Liver (tissue), 8 donors: ENCODE measurements at regions not wholly inside any gene's neighbourhood (a gene's known extent, or its start where the extent isn't known, plus 50 kb on each side); places are given as distances from the start of the nearest gene placed in this dataset.

Source experiments
- DNase-seq: peaks from one replicate; pipeline ENCODE4 v3.0.0-alpha.2; 2017; ENCODE audit warnings: low spot score
- H3K27ac ChIP-seq, 2 donors: one replicate each; pipeline ENCODE4 v1.7.0; 2013; ENCODE audit warnings: inconsistent platforms in 2 of 2, low read length in 2 of 2, control low read depth in 1 of 2, low read depth in 1 of 2, mild to moderate bottlenecking in 1 of 2
- H3K27me3 ChIP-seq, 4 donors: one replicate each; pipeline versions ENCODE4 v1.6.1 to v1.7.0; 2013; ENCODE audit warnings: low read length in 3 of 4, inconsistent platforms in 1 of 4, mild to moderate bottlenecking in 1 of 4, moderate library complexity in 1 of 4; ENCODE audit not compliant: control insufficient read depth in 4 of 4, insufficient read depth in 4 of 4
- H3K36me3 ChIP-seq, 4 donors: one replicate each; pipeline versions ENCODE4 v1.6.1 to v1.7.0; 2013; ENCODE audit warnings: low read length in 3 of 4, mild to moderate bottlenecking in 3 of 4, low read depth in 1 of 4, moderate library complexity in 1 of 4; ENCODE audit not compliant: control insufficient read depth in 4 of 4, insufficient read depth in 3 of 4
- H3K4me1 ChIP-seq, 4 donors: one replicate each; pipeline versions ENCODE4 v1.6.1 to v1.7.0; 2013; ENCODE audit warnings: low read length in 3 of 4, mild to moderate bottlenecking in 3 of 4, moderate library complexity in 1 of 4; ENCODE audit not compliant: control insufficient read depth in 4 of 4, insufficient read depth in 4 of 4
- H3K4me3 ChIP-seq, 3 donors: one replicate each; pipeline versions ENCODE4 v1.6.1 to v1.7.0; 2013; ENCODE audit warnings: low read length in 3 of 3, control low read depth in 1 of 3, low read depth in 1 of 3, mild to moderate bottlenecking in 1 of 3
- H3K9ac ChIP-seq, 2 donors: one replicate each; pipeline ENCODE4 v1.7.0; 2013; ENCODE audit warnings: low read length in 2 of 2, mild to moderate bottlenecking in 2 of 2, moderate library complexity in 2 of 2, control low read depth in 1 of 2, low read depth in 1 of 2
- H3K9me3 ChIP-seq, 4 donors: one replicate each; pipeline versions ENCODE4 v1.6.1 to v1.7.0; 2013; ENCODE audit warnings: low read length in 3 of 4; ENCODE audit not compliant: control insufficient read depth in 4 of 4
- EGR1 ChIP-seq, 2 donors: IDR thresholded peaks; 2 replicates each; pipeline ENCODE4 v1.6.1; 2016 to 2018; ENCODE audit warnings: antibody characterized with exemption in 2 of 2, low read depth in 2 of 2
- FOXA1 ChIP-seq: IDR thresholded peaks from 2 replicates; pipeline ENCODE4 v1.6.1; 2016; ENCODE audit warnings: antibody characterized with exemption
- GABPA ChIP-seq, 2 donors: IDR thresholded peaks in 1 of 2; conservative IDR thresholded peaks in 1 of 2; 2 replicates each; pipeline ENCODE4 v1.6.1; 2016; ENCODE audit warnings: antibody characterized with exemption in 2 of 2, mild to moderate bottlenecking in 1 of 2, moderate library complexity in 1 of 2
- HNF4A ChIP-seq, 2 donors: conservative IDR thresholded peaks; 2 replicates each; pipeline ENCODE4 v1.6.1; 2016; ENCODE audit warnings: antibody characterized with exemption in 2 of 2, mild to moderate bottlenecking in 2 of 2
- JUND ChIP-seq, 2 donors: IDR thresholded peaks; 2 replicates each; pipeline ENCODE4 v1.6.1; 2016; ENCODE audit warnings: antibody characterized with exemption in 2 of 2
- NR2F2 ChIP-seq: IDR thresholded peaks from 2 replicates; pipeline ENCODE4 v1.6.1; 2016; ENCODE audit warnings: antibody characterized with exemption
- RXRA ChIP-seq, 2 donors: IDR thresholded peaks; 2 replicates each; pipeline ENCODE4 v1.6.1; 2017 to 2018; ENCODE audit warnings: antibody characterized with exemption in 2 of 2, mild to moderate bottlenecking in 1 of 2
- SP1 ChIP-seq: IDR thresholded peaks from 2 replicates; pipeline ENCODE4 v1.6.1; 2018; ENCODE audit warnings: antibody characterized with exemption, mild to moderate bottlenecking
- YY1 ChIP-seq: IDR thresholded peaks from 2 replicates; pipeline ENCODE4 v1.6.1; 2016; ENCODE audit warnings: antibody characterized with exemption, mild to moderate bottlenecking
- WGBS: extraction: QIAGEN DNeasy Blood & Tissue Kit; methylation state at CpG from one replicate; pipeline ENCODE4 v1.1.7; 2013; 5-methylcytosine and 5-hydroxymethylcytosine counted together
- TF ChIP-seq, protein P1 (sequence below): fragments of 150-350 bp; IDR thresholded peaks from 2 replicates; pipeline ENCODE4 v1.5.1; 2017; ENCODE audit warnings: improper control_type of control experiment, low read depth, low read length; ENCODE audit not compliant: missing input control
- TF ChIP-seq, protein P2 (sequence below): IDR thresholded peaks from 2 replicates; pipeline ENCODE4 v1.6.1; 2016; ENCODE audit warnings: antibody characterized with exemption
- TF ChIP-seq, protein P3 (sequence below): IDR thresholded peaks from 2 replicates; pipeline ENCODE4 v1.6.1; 2016; ENCODE audit warnings: antibody characterized with exemption, mild to moderate bottlenecking
- TF ChIP-seq, protein P4 (sequence below): IDR thresholded peaks from 2 replicates; pipeline ENCODE4 v1.6.1; 2016; ENCODE audit warnings: antibody characterized with exemption
- donor health status: healthy.
- donor health status: healthy.
- donor health status: healthy.
- donor health status: healthy.
- donor health status: healthy.

DNA sequence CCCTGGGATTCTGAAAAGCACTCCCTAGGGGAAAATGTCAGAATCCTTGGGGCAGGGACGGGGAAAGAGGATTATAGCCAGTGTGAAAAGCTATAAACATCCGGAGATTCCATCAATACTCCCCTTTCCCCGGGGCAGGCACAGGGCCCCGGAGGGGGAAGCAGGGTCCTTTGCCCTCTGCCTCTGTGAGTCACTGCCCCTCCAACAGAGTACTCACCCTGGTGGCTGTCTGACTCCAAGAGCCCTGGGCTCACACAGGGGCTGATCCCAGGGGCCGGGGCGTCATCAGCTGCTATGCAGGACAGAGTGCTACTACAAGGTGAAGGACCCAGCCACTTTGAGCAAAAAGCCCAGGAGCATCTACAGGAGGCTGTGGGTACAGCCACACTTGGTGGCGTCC, 133.0 kb upstream of the PRR20G start:
- H3K36me3 ChIP-seq, result no peaks in the 10 kb centered on the region
- H3K27ac ChIP-seq, result no peak overlapping the region
- no peaks in the 10 kb centered on the region for H3K4me1 ChIP-seq
- peaks cover 0 to 14% (median 4%) of the 10 kb centered on the region in 4 donors for H3K27me3 ChIP-seq
- DNase-seq, result no peak
- 32% methylated on average over 7 of the region's 7 CpGs for WGBS
- TF ChIP-seq, protein P1, sequence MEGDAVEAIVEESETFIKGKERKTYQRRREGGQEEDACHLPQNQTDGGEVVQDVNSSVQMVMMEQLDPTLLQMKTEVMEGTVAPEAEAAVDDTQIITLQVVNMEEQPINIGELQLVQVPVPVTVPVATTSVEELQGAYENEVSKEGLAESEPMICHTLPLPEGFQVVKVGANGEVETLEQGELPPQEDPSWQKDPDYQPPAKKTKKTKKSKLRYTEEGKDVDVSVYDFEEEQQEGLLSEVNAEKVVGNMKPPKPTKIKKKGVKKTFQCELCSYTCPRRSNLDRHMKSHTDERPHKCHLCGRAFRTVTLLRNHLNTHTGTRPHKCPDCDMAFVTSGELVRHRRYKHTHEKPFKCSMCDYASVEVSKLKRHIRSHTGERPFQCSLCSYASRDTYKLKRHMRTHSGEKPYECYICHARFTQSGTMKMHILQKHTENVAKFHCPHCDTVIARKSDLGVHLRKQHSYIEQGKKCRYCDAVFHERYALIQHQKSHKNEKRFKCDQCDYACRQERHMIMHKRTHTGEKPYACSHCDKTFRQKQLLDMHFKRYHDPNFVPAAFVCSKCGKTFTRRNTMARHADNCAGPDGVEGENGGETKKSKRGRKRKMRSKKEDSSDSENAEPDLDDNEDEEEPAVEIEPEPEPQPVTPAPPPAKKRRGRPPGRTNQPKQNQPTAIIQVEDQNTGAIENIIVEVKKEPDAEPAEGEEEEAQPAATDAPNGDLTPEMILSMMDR, result no peak
- TF ChIP-seq, protein P2, sequence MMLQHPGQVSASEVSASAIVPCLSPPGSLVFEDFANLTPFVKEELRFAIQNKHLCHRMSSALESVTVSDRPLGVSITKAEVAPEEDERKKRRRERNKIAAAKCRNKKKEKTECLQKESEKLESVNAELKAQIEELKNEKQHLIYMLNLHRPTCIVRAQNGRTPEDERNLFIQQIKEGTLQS, result no peak
- no peak overlapping the region for H3K9ac ChIP-seq
- H3K9me3 ChIP-seq, result no peaks in the 10 kb centered on the region
- H3K4me3 ChIP-seq, result no peak overlapping the region

DNA sequence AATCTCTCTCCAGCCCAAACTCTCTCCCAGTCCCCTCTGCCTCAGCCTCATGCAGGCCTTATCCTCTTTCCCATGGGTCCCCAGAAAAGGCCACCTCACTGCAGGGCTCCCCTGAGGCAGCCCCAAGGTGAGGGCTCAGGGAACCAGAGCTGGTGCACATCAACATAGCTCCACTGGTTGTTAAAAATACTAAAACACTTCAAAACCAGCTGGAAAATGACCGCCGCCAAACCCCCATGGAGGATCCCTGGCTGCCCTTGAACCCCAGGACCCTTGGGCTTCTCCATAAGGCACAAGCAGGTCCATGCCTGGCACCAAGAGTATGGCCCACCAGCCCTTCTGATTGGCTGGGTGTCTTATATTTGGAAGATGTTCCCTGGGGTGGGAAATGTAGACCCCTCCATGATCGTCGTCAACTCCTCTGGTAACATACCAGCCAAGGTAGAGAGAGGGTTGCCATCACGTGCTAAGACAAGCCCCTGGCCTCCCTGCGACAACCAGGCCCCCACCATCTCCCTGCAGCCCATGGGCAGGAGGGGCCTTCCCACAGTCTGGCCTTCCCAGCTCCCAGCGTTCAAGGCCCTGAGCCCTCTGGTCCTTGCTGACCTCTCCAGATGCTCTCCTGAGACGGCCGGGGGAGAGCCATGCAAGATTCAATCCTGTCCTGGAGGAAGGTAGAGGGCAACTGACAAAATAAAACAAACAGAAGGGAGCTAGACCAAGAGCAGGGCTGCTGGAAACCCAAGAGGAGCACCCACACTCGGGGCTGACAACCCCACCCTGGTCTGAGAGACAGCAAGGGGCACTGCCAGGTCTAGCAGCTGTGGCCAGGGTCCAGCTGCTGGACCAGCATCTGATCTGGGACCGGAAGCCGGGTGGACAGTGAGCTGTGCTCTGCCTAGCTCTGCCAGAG, 132.1 kb upstream of the PRR20G start:
- TF ChIP-seq, protein P1, result no peak
- TF ChIP-seq GABPA (IDR thresholded peaks at IDR 0.05 in 1 of 2, conservative IDR thresholded peaks at IDR 0.05 in 1 of 2), result no peak
- no peak for TF ChIP-seq NR2F2
- Histone ChIP-seq H3K36me3 (no peaks in the 10 kb centered on the region), H3K4me3 (no peak overlapping the region), H3K9me3 (no peaks in the 10 kb centered on the region), H3K4me1 (no peaks in the 10 kb centered on the region), H3K27ac (no peak overlapping the region), H3K27me3 (peaks cover 0 to 14% (median 4%) of the 10 kb centered on the region in 4 donors), H3K9ac (no peak overlapping the region)
- 75% methylated on average over 12 of the region's 12 CpGs for WGBS
- DNase-seq, result no peak

DNA sequence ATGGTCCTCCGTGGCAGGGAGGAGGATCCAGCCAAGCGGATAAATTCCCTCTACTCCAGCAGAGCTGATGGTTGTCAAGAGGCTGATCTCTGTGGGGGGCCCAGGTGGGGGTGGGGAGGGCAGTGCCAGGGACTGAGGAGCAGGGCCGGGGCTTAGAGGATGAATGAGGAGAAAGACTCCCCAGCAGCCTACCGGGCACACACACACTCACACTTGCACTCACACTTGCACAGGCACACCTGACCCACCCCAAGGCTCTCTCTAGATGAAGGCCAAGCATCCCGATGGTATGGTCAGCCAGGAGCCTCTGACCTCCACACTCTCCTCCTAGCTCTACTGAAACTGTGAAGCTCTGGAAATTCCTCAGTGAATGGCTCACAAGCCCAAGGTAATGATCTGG, 131.3 kb upstream of the PRR20G start:
- H3K27me3 ChIP-seq, result peaks cover 0 to 14% (median 4%) of the 10 kb centered on the region in 4 donors
- H3K36me3 ChIP-seq, result no peaks in the 10 kb centered on the region
- no peak overlapping the region for H3K9ac ChIP-seq
- H3K9me3 ChIP-seq, result no peaks in the 10 kb centered on the region
- H3K4me1 ChIP-seq, result no peaks in the 10 kb centered on the region
- WGBS, result 69% methylated on average over 5 of the region's 5 CpGs
- H3K27ac ChIP-seq, result no peak overlapping the region
- H3K4me3 ChIP-seq, result no peak overlapping the region
- DNase-seq, result no peak
- TF ChIP-seq, protein P3, sequence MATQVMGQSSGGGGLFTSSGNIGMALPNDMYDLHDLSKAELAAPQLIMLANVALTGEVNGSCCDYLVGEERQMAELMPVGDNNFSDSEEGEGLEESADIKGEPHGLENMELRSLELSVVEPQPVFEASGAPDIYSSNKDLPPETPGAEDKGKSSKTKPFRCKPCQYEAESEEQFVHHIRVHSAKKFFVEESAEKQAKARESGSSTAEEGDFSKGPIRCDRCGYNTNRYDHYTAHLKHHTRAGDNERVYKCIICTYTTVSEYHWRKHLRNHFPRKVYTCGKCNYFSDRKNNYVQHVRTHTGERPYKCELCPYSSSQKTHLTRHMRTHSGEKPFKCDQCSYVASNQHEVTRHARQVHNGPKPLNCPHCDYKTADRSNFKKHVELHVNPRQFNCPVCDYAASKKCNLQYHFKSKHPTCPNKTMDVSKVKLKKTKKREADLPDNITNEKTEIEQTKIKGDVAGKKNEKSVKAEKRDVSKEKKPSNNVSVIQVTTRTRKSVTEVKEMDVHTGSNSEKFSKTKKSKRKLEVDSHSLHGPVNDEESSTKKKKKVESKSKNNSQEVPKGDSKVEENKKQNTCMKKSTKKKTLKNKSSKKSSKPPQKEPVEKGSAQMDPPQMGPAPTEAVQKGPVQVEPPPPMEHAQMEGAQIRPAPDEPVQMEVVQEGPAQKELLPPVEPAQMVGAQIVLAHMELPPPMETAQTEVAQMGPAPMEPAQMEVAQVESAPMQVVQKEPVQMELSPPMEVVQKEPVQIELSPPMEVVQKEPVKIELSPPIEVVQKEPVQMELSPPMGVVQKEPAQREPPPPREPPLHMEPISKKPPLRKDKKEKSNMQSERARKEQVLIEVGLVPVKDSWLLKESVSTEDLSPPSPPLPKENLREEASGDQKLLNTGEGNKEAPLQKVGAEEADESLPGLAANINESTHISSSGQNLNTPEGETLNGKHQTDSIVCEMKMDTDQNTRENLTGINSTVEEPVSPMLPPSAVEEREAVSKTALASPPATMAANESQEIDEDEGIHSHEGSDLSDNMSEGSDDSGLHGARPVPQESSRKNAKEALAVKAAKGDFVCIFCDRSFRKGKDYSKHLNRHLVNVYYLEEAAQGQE, result no peak
- no peak for TF ChIP-seq YY1
- no peak for TF ChIP-seq HNF4A (conservative IDR thresholded peaks at IDR 0.05)
- no peak for TF ChIP-seq EGR1 (IDR thresholded peaks at IDR 0.05; ENCODE audit: low read depth in 2 of 2)
- TF ChIP-seq, protein P4, sequence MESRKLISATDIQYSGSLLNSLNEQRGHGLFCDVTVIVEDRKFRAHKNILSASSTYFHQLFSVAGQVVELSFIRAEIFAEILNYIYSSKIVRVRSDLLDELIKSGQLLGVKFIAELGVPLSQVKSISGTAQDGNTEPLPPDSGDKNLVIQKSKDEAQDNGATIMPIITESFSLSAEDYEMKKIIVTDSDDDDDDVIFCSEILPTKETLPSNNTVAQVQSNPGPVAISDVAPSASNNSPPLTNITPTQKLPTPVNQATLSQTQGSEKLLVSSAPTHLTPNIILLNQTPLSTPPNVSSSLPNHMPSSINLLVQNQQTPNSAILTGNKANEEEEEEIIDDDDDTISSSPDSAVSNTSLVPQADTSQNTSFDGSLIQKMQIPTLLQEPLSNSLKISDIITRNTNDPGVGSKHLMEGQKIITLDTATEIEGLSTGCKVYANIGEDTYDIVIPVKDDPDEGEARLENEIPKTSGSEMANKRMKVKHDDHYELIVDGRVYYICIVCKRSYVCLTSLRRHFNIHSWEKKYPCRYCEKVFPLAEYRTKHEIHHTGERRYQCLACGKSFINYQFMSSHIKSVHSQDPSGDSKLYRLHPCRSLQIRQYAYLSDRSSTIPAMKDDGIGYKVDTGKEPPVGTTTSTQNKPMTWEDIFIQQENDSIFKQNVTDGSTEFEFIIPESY, result no peak
- TF ChIP-seq SP1, result no peak
- TF ChIP-seq, protein P1, result no peak
- TF ChIP-seq FOXA1, result no peak
- TF ChIP-seq RXRA (IDR thresholded peaks at IDR 0.05), result no peak
- TF ChIP-seq JUND (IDR thresholded peaks at IDR 0.05), result no peak
